NOMO-1 treated with DMSO at 0.1 percent for 48 hours (cell line): ENCODE measurements at regions not wholly inside any gene's neighbourhood (a gene's known extent, or its start where the extent isn't known, plus 50 kb on each side); places are given as distances from the start of the nearest gene placed in this dataset.

ENCODE experiments used
- DNase-seq: peaks from one replicate; lab custom pipeline; 2025; ENCODE audit not compliant: unreplicated experiment; lab: John Stamatoyannopoulos, UW

- no peak for DNase-seq
Observed at GRCh38 chr20:60491051-60491581, 532.9 kb downstream of the CDH26 start.

DNA sequence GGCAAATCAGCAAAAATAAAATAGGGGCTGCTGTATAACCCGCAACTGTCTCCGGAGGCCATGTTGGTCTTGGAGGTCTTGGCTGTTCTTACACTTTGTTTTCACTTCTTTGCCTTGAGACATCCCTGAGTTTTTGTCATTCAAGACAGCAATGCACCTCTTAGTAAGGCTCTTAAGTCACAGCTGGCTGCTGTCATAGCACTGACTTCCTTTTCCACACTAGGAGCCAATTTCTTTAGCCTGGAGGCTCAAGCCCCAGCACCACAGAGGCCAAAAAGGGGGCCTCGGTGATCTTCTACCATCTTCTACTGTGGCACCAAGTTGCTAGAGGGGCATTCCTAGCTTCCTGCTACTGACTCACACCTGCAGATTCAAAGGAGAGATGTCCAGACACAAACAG, 536.3 kb downstream of the CDH26 start:
- DNase-seq: no peak

DNA sequence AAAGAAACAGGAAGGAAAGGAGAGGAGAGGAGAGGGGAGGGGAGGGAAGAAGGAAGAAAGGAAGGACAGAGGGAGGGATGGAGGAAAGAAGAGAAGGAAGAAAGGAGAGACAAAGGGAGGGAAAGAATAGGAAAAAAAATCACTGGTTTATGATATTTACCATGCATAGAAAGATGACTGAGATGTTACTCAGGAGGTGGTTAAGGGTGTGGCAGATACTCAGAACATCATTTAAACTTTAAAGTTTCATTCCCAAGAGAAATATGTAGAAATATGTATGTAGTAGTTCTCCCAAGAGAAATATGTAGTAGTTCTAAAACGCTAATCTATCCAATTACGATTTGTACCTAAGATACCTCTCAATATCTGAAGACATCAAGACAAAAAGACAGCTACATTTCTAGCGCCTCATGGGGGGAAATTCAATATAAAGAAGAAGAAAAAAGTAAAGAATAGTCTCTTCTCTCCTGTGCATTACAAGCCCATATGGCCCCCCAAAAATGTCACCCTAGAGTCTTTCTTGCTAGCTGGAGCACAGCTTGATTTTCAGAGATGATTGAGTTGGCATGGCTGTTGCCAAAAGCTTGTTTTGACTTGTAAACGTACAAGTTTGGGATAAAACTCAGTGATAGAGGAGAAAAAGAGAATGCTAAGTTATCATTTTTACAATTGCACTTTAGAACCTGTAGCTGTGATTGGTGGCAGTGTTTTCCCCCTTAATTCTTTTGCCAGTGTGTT, 539.2 kb downstream of the CDH26 start:
- no peak for DNase-seq

DNA sequence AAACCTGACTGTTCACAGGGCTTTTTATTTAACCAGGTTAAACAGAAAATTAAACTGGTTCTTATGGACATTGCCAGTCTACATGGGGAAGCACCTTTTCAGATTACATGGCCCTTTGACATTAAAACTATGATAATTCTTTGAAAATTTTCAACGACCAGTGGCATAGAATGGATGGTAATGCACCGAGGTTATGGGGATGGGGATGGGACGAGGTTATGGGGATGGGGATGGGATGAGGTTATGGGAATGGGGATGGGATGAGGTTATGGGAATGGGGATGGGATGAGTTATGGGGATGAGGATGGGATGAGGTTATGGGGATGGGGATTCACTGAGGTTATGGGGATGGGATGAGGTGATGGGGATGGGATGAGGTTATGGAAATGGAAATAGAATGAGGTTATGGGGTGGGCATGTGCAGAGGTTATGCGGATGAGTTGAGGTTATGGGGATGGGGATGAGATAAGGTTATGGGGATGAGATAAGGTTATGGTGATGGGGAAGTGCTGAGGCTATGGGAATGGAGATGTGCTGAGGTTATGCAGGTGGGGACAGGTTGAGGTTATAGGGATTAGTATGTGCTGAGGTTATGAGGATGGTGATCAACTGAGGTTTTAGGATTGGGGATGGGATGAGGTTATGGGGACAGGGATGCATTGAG, 541.9 kb downstream of the CDH26 start:
- no peak for DNase-seq

DNA sequence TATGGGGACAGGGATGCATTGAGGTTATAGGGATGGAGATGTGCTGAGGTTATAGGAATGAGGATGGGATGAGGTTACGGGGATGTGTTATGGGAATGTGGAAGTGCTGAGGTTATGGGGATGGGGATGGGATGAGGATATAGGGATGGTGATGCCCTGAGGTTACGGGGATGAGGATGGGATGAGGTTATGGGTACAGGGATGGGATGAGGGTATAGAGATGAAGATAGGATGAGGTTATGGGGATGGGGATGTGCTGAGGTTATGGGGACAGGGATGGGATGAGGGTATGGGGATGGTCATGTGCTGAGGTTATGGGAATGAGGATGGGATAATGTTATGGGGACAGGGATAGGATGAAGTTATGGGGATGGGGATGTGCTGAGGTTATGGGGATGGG, 542.8 kb downstream of the CDH26 start:
- DNase-seq: no peak

DNA sequence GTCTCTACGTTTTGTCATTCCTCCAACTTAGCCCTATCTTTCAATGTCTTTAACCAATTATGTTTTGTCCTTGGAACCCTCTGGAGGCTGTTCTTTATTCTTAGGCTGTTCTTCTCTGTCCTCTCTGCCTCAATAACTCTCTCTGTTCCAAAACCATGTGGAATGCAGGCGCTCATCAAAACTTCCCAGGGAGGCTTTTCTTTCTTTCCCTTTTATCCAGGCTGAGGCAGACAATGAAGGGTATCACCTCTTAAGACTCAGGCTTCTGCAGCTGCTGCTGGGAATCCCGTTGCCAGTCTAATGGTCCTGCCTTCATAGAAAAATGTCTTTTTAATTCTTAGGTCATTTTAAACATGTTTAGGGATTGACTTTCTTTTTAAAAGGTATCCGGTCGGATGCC, 544.7 kb downstream of the CDH26 start:
- DNase-seq: no peak

- DNase-seq: no peak
Observed at GRCh38 chr20:60505423-60505822, 547.2 kb downstream of the CDH26 start.

DNA sequence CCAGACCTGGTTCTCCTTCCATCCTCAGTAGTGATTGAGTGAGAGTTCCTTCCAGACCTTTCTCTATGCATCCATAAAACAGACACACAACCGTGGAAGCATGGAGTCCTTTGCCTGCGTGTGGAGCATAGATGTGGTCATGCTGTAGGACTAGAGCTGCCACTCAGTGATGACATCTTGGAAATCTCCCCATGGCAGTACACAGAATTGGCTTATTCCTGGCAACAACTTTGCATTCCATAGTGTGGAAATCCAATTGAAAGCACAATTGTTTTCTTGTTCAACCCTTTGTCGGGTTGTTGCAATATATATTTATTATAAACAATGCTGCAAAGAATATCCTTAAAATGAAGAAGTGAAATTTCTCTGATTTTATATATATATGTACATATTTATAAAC, 547.8 kb downstream of the CDH26 start:
- no peak for DNase-seq

DNA sequence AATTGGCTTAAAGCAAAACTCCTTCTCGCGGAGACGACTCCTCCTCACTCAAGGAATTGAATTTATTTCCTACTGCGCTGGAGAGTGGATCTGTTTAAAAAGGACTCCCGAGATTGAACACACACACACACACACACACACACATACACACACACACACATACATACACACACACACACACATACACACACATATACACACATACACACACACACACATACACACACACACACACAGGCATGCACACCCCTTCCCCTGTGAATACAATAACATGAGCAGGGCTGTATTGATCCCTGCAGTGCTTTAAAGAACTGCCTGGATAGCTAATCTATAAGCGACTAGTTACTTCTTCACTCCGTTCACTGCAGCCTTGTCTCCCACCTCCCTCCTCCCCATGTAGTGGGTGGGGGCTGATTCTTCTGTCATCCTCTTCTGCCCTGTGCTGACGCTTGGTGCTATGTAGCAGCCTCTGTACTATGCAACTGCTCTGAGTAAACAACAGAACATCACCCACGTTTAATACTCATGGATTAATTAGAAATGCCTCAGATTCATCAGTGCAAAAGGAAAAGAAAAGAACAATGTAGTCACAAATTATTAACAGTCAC, 549.0 kb downstream of the CDH26 start:
- DNase-seq: no peak

- no peak for DNase-seq
Observed at GRCh38 chr20:60509407-60509806, 551.2 kb downstream of the CDH26 start.

GRCh38 chr20:60510356-60510755, 552.1 kb downstream of the CDH26 start:
- no peak for DNase-seq

- DNase-seq: no peak
Observed at GRCh38 chr20:60512443-60512842, 554.2 kb downstream of the CDH26 start.

- DNase-seq: no peak
Observed at GRCh38 chr20:60513141-60513540, 554.9 kb downstream of the CDH26 start.

DNA sequence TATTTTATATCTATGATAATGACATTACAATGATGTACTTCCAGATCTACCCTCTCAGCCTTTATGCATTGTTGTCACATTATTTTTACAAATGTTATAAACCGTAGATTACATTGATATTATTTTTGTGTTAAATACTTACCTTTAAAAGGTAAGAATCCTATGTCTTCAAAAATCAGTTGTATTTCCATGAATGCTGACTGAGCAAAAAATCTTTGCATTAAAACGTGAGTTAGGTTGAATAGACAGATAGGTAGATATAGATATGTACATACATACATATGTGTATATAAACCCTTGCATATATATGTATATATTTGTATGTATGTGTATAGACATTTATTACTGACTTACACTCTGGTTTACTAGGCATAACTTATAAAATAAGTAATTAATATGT, 558.2 kb downstream of the CDH26 start:
- DNase-seq: no peak

- DNase-seq: no peak
Observed at GRCh38 chr20:60518022-60518421, 559.8 kb downstream of the CDH26 start.

DNA sequence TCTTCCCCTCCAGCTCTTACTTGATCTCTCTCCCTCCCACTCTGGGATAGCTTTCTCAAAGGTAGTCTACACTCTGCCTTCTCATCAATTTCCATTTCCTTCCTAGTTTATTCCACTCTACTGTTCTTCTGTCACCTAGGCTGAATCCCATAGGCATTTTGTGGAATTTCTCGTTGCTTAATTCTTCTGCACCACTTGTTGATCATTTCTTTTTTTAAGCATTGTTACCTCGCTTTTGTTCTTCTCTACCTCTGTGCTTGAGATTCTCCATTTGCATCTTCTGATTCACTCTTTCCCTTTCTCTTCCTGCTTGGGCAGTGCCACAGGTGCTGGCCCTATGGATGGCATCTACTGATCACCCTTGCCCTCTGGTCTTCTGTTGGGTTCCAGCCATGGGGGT, 567.2 kb downstream of the CDH26 start:
- DNase-seq: no peak

- no peak for DNase-seq
Observed at GRCh38 chr20:60527656-60528055, 569.4 kb downstream of the CDH26 start.

GRCh38 chr20:60528141-60528540, 569.9 kb downstream of the CDH26 start:
- DNase-seq: no peak

DNA sequence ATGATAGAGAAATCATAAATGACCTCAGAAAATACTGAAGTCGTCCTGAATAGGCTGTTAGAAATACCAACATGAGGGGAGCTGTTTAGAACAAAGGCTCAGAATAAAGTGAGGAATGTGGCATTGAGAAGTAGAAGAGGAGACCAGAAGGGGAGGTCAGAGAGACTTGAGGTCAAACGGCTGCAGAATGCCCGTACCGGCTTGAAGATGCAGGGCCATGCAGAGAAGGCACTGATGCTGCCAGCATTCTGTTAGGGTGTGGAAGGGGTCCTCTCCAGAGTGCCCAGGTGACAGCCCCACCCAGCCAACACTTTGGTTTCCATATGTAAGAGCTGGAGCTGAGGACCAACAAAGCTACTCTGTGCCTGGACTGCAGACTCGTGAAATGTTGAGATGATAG, 570.9 kb downstream of the CDH26 start:
- no peak for DNase-seq

DNA sequence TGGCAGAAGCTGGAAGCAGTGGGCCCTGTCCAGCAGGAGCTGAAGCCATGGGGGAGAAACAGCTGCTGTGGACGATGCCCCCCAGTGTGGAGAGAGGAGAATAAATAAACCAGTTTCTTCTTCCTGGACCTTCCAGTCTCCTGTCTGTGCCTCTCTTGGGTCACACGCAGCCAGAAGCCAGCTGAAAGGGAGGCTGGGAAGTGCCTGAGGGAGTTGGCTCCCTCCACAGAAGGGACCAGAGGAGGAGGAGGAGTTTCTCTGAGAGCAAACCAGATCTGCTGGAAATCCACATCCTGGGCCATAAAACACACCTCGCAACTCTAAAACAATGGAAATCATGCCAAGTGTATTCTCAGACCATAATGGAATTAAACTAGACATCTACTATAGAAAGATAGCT, 577.0 kb downstream of the CDH26 start:
- no peak for DNase-seq

DNA sequence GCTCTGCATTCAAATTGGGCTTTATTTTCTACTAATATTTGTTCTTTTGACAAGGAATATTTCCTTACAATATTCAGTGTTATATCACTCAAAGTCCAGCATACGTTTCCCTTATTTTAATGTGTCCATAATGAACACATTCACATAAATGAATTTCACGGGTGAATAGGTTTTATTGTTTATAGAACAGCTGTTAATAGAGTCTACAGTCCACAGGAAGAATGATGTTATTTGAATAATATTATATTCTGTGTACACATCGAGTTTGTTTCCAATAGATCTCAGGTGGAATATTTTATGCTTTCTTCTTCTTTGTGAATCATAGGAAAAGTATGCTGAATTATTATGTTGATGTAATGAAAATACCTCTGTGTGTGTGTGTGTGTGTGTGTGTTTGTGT, 582.4 kb downstream of the CDH26 start:
- no peak for DNase-seq

DNA sequence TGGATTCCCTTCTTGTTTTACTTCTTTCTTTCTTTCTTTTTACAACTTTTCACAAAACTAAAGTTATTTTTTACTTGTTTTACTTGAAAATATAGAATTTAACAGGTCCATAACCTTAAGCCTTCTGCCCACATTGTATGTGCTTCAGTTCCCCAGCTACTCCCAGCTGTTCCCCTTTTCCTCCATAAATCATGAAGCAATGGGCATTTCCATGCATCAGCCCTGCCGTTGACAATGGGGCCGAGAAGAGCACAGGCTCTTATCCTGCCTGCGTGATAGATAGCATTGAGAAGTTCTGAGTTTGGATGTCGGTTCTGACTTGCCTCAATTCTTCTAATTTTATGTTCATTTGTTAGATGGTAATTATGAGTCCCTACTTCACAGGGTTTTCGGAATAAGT, 583.8 kb downstream of the CDH26 start:
- DNase-seq: no peak
